Activated CD4-positive, alpha-beta T cell treated with anti-CD3 and anti-CD28 coated beads for 48 hours (primary cell): ENCODE measurements at regions not wholly inside any gene's neighbourhood (a gene's known extent, or its start where the extent isn't known, plus 50 kb on each side); places are given as distances from the start of the nearest gene placed in this dataset.

Source experiments
- DNase-seq: peaks from one replicate; pipeline ENCODE4 v3.0.0-alpha.2; 2020

- no peak for DNase-seq
These were observed 63.3 kb upstream of the GHITM start for GRCh38 chr10:84076047-84076388.

- DNase-seq: peak; percentile 8
These were observed 62.6 kb upstream of the GHITM start for GRCh38 chr10:84076540-84077195.

GRCh38 chr10:84077768-84078167, 61.5 kb upstream of the GHITM start:
- DNase-seq: no peak

GRCh38 chr10:84078771-84079170, 60.5 kb upstream of the GHITM start:
- DNase-seq: no peak

- no peak for DNase-seq
These were observed 55.0 kb upstream of the GHITM start for GRCh38 chr10:84084342-84084741.

- no peak for DNase-seq
These were observed 52.1 kb upstream of the GHITM start for GRCh38 chr10:84087202-84087601.

- no peak for DNase-seq
These were observed 50.7 kb upstream of the GHITM start for GRCh38 chr10:84088626-84089025.

GRCh38 chr10:84089162-84089561, 50.1 kb upstream of the GHITM start:
- DNase-seq: no peak
